ENCODE measurements at regions not wholly inside any gene's neighbourhood (a gene's known extent, or its start where the extent isn't known, plus 50 kb on each side); places are given as distances from the start of the nearest gene placed in this dataset.

- H3K9ac ChIP-seq (ENCODE audit: extremely low read depth, insufficient read length, low read length): no peak overlapping the region
- no peak overlapping the region for H3K23ac ChIP-seq (ENCODE audit: insufficient read length, low read depth, low read length)
- no peak overlapping the region for H3K14ac ChIP-seq (ENCODE audit: insufficient read depth, low read length)
- H2BK5ac ChIP-seq (ENCODE audit: insufficient read length, low read length): no peak overlapping the region
- no peak overlapping the region for H2BK12ac ChIP-seq (ENCODE audit: insufficient read length, low read depth, low read length)
- WGBS (ENCODE audit: extremely low coverage, insufficient read length, low lambda C conversion rate): no CpG with 5 or more reads among the region's 11 CpGs
- no peaks in the 10 kb centered on the region for H3K79me2 ChIP-seq (ENCODE audit: insufficient read depth, low read length)
- no peak overlapping the region for H2BK20ac ChIP-seq (ENCODE audit: low read depth, low read length, poor library complexity, severe bottlenecking)
- H2BK15ac ChIP-seq (ENCODE audit: low read depth, low read length): no peak overlapping the region
- Mint-ChIP-seq H3K27ac (no peak overlapping the region), H3K36me3 (ENCODE audit: insufficient read depth in 1 of 3, low read depth in 3 of 3) (no peaks in the 10 kb centered on the region; a peak in 1 of 7 replicates), H3K9me3 (no peaks in the 10 kb centered on the region; a peak in 1 of 5 replicates), H3K4me1 (peaks cover 20 to 28% of the 10 kb centered on the region in 2 experiments), H3K27me3 (ENCODE audit: low read depth) (peaks cover 74% of the 10 kb centered on the region), H3K4me3 (no peak overlapping the region)
- no peak overlapping the region for H3K18ac ChIP-seq (ENCODE audit: insufficient read length, low read depth, low read length)
- H3K4me2 ChIP-seq (ENCODE audit: insufficient read depth, insufficient read length, low read length): no peak overlapping the region
- no peak overlapping the region for H2BK120ac ChIP-seq (ENCODE audit: low read depth, low read length, poor library complexity, severe bottlenecking)
- peaks cover 4% of the 10 kb centered on the region; the same call in 1 of the 2 replicates for H3K27me3 ChIP-seq (ENCODE audit: insufficient read depth, low read length)
- H3K4me1 ChIP-seq (ENCODE audit: insufficient read depth, low read length): no peaks in the 10 kb centered on the region
- no peak overlapping the region for H3K56ac ChIP-seq (ENCODE audit: insufficient read length, low read depth, low read length)
- TF ChIP-seq CTCF (conservative IDR thresholded peaks at IDR 0.05): no peak
- no peaks in the 10 kb centered on the region for H3K9me3 ChIP-seq (ENCODE audit: control insufficient read depth, low read depth, low read length)
- no peaks in the 10 kb centered on the region for H4K20me1 ChIP-seq (ENCODE audit: control insufficient read depth, insufficient read depth, insufficient read length)
- H4K5ac ChIP-seq (ENCODE audit: insufficient read length, low read depth, low read length): no peak overlapping the region
- no peaks in the 10 kb centered on the region for H3K79me1 ChIP-seq (ENCODE audit: insufficient read depth, low read depth, low read length, poor library complexity, severe bottlenecking)
- H4K8ac ChIP-seq (replicated peaks; ENCODE audit: insufficient read length, low read depth, low read length): no peak overlapping the region
- H2AK5ac ChIP-seq (ENCODE audit: insufficient read length, low read length): no peak overlapping the region
- H3K4ac ChIP-seq (ENCODE audit: low read depth, low read length): no peak overlapping the region
- no peaks in the 10 kb centered on the region for H3K23me2 ChIP-seq (ENCODE audit: insufficient read length, low read depth, low read length, poor library complexity, severe bottlenecking)
- H3T11ph ChIP-seq (ENCODE audit: low read length): no peak overlapping the region
- DNase-seq: no peak
- H3K27ac ChIP-seq (ENCODE audit: insufficient read length, low read depth, low read length): no peak overlapping the region
- H4K91ac ChIP-seq (ENCODE audit: insufficient read length, low read depth, low read length): no peak overlapping the region
- H2AFZ ChIP-seq (ENCODE audit: low read length): no peak overlapping the region
Observed at GRCh38 chr3:193982258-193982659, 153.7 kb upstream of the HES1 start.

All from H9 (cell line).